ENCODE measurements at regions not wholly inside any gene's neighbourhood (a gene's known extent, or its start where the extent isn't known, plus 50 kb on each side); places are given as distances from the start of the nearest gene placed in this dataset.

GRCh38 chr15:60259469-60259868 is 138.3 kb downstream of the ANXA2 start:
- no peak for TF ChIP-seq CEBPB (IDR thresholded peaks at IDR 0.05; ENCODE audit: low read depth)
- TF ChIP-seq CTCF (IDR thresholded peaks at IDR 0.05 in 2 of 3, conservative IDR thresholded peaks at IDR 0.05 in 1 of 3; ENCODE audit: borderline replicate concordance in 1 of 3, insufficient read depth in 1 of 3, low read depth in 2 of 3, low read length in 2 of 3), result no peak
- TF ChIP-seq EZH2phosphoT487 (IDR thresholded peaks at IDR 0.05; ENCODE audit: borderline replicate concordance), result no peak
- no peak for TF ChIP-seq EGR1 (IDR thresholded peaks at IDR 0.05; ENCODE audit: low read depth)
- TF ChIP-seq POLR2AphosphoS5 (IDR thresholded peaks at IDR 0.05; ENCODE audit: low read depth, low read length), result no peak

Measured in HCT116 (cell line).